A673 (cell line): ENCODE measurements at regions not wholly inside any gene's neighbourhood (a gene's known extent, or its start where the extent isn't known, plus 50 kb on each side); places are given as distances from the start of the nearest gene placed in this dataset.

ENCODE experiments used
- BruUV-seq: library from RNA; stranded (reverse); fragments of 400-500 nt; replicated peaks from 2 replicates; lab custom pipeline; 2021; lab: Mats Ljungman, UMichigan
- CTCF ChIA-PET: fragments of 300-600 bp; sonication (Branson Sonifier 250); formaldehyde crosslinking; loops from one replicate; lab custom pipeline; 2022; ENCODE audit warnings: antibody characterized with exemption; lab: Charles Lee
- POLR2A ChIA-PET: fragments of 300-600 bp; sonication (Branson Sonifier 250); formaldehyde crosslinking; loops from one replicate; lab custom pipeline; 2022; ENCODE audit warnings: antibody characterized with exemption; ENCODE audit not compliant: low non-redundant PET; lab: Charles Lee
- DNase-seq: peaks from one replicate; pipeline ENCODE4 v3.0.0-alpha.2; 2015; ENCODE audit warnings: low spot score
- H3K27ac ChIP-seq: fragments of 200-600 bp; sonication (generic); 2 replicates; pipeline ENCODE4 v1.5.1; 2016; ENCODE audit warnings: mixed run types, low read depth, mild to moderate bottlenecking, mixed read lengths, antibody characterized with exemption, low read length; ENCODE audit not compliant: poor library complexity, severe bottlenecking
- H3K27me3 ChIP-seq: fragments of 200-600 bp; sonication (generic); replicated peaks from 2 replicates; pipeline ENCODE4 v1.6.1; 2017; ENCODE audit warnings: mixed run types, low read depth, mild to moderate bottlenecking, mixed read lengths, antibody characterized with exemption, low read length; ENCODE audit not compliant: insufficient read depth, poor library complexity
- H3K36me3 ChIP-seq: fragments of 200-600 bp; sonication (generic); 2 replicates; pipeline ENCODE4 v1.6.1; 2016; ENCODE audit warnings: mixed run types, mild to moderate bottlenecking, mixed read lengths, antibody characterized with exemption, low read length; ENCODE audit not compliant: insufficient read depth, poor library complexity, severe bottlenecking
- H3K4me1 ChIP-seq: fragments of 200-600 bp; sonication (generic); 2 replicates; pipeline ENCODE4 v1.6.1; 2017; ENCODE audit warnings: mixed run types, mild to moderate bottlenecking, mixed read lengths, antibody characterized with exemption, low read length; ENCODE audit not compliant: insufficient read depth, poor library complexity, severe bottlenecking
- H3K4me3 ChIP-seq: fragments of 200-600 bp; sonication (generic); 2 replicates; pipeline ENCODE4 v1.5.1; 2016; ENCODE audit warnings: low read depth, mixed run types, mild to moderate bottlenecking, mixed read lengths, low read length; ENCODE audit not compliant: poor library complexity, severe bottlenecking
- H3K9me3 ChIP-seq: fragments of 200-600 bp; sonication (generic); 2 replicates; pipeline ENCODE4 v1.6.1; 2016; ENCODE audit warnings: mixed run types, low read depth, mild to moderate bottlenecking, mixed read lengths, antibody characterized with exemption, low read length; ENCODE audit not compliant: poor library complexity, severe bottlenecking
- CTCF ChIP-seq: fragments of 300-800, 200-600 bp; sonication (generic); conservative IDR thresholded peaks from 2 replicates; pipeline ENCODE4 v1.5.1; 2017; ENCODE audit warnings: low read depth, mild to moderate bottlenecking, antibody characterized with exemption, low read length, moderate library complexity, mixed read lengths
- EZH2 ChIP-seq: fragments of 200-600 bp; sonication (generic); IDR thresholded peaks from 2 replicates; pipeline ENCODE4 v1.6.1; 2017; ENCODE audit warnings: borderline replicate concordance, low read depth, mild to moderate bottlenecking, mixed read lengths, antibody characterized with exemption, low read length; ENCODE audit not compliant: poor library complexity, severe bottlenecking
- intact Hi-C: fragments of 100-400 bp; cut with micrococcal nuclease; formaldehyde crosslinking; loops from one replicate; pipeline ENCODE4 v1.10.0; 2022; ENCODE audit not compliant: unreplicated experiment

GRCh38 chr2:204278454-204278853, 266.8 kb upstream of the PARD3B start:
- H3K27ac ChIP-seq: peak overlapping the region; percentile 55
- CTCF ChIA-PET: no interaction called here
- no peaks in the 10 kb centered on the region for H3K9me3 ChIP-seq
- DNase-seq: no peak
- POLR2A ChIA-PET: no interaction called here
- no peak overlapping the region for H3K4me3 ChIP-seq
- intact Hi-C loops: no loop called here
- H3K4me1 ChIP-seq: peaks cover 46% of the 10 kb centered on the region
- BruUV-seq: no TSS peak
- TF ChIP-seq CTCF: no peak
- TF ChIP-seq EZH2: no peak
- no peaks in the 10 kb centered on the region for H3K27me3 ChIP-seq
- no peaks in the 10 kb centered on the region for H3K36me3 ChIP-seq

GRCh38 chr2:204279819-204280218, 265.5 kb upstream of the PARD3B start:
- ChIA-PET POLR2A (no interaction called here), CTCF (no interaction called here)
- Histone ChIP-seq H3K4me3 (no peak overlapping the region), H3K27me3 (no peaks in the 10 kb centered on the region), H3K9me3 (no peaks in the 10 kb centered on the region), H3K4me1 (peaks cover 46% of the 10 kb centered on the region), H3K36me3 (no peaks in the 10 kb centered on the region), H3K27ac (no peak overlapping the region)
- no peak for DNase-seq
- intact Hi-C loops: no loop called here
- TF ChIP-seq EZH2 (no peak), CTCF (no peak)
- no TSS peak for BruUV-seq

GRCh38 chr2:204280262-204280668, 265.0 kb upstream of the PARD3B start:
- no TSS peak for BruUV-seq
- Histone ChIP-seq H3K36me3 (no peaks in the 10 kb centered on the region), H3K4me1 (peaks cover 46% of the 10 kb centered on the region), H3K4me3 (no peak overlapping the region), H3K27me3 (no peaks in the 10 kb centered on the region), H3K27ac (no peak overlapping the region), H3K9me3 (no peaks in the 10 kb centered on the region)
- no peak for TF ChIP-seq EZH2
- TF ChIP-seq CTCF: no peak
- DNase-seq: peak; percentile 56
- CTCF ChIA-PET: no interaction called here
- intact Hi-C loops: no loop called here
- POLR2A ChIA-PET: no interaction called here
